Keratinocyte (primary cell): ENCODE measurements at regions not wholly inside any gene's neighbourhood (a gene's known extent, or its start where the extent isn't known, plus 50 kb on each side); places are given as distances from the start of the nearest gene placed in this dataset.

ENCODE experiments used
- DNase-seq: peaks from one replicate; pipeline ENCODE4 v3.0.0-alpha.2; 2011; ENCODE audit warnings: low read depth, missing footprints, low spot score
- FAIRE-seq: peaks from 2 replicates; lab custom pipeline; 2011; peaks lifted over from hg19 to GRCh38; lab: Jason Lieb, UNC
- H2AFZ ChIP-seq: 2 replicates; pipeline ENCODE4 v1.6.0; 2012; ENCODE audit warnings: low read length, control low read depth, inconsistent platforms; ENCODE audit not compliant: control insufficient read depth
- H3K27ac ChIP-seq: 2 replicates; pipeline ENCODE4 v1.5.1; 2011; ENCODE audit warnings: low read length; ENCODE audit not compliant: control insufficient read depth, insufficient read depth
- H3K27me3 ChIP-seq: 3 replicates; pipeline ENCODE4 v1.6.0; 2011; ENCODE audit warnings: low read length; ENCODE audit not compliant: control insufficient read depth, insufficient read depth; ENCODE audit errors: extremely low read depth
- H3K36me3 ChIP-seq, 2 experiments: 2 replicates in 1 of 2; 3 replicates in 1 of 2; pipeline ENCODE4 v1.5.1; 2011; ENCODE audit warnings: low read length in 2 of 2, mild to moderate bottlenecking in 1 of 2; ENCODE audit not compliant: control insufficient read depth in 2 of 2, insufficient read depth in 2 of 2; ENCODE audit errors: extremely low read depth in 1 of 2
- H3K4me1 ChIP-seq: 3 replicates; pipeline ENCODE4 v1.5.1; 2011; ENCODE audit warnings: low read length; ENCODE audit not compliant: control insufficient read depth, insufficient read depth; ENCODE audit errors: extremely low read depth
- H3K4me2 ChIP-seq: 3 replicates; pipeline ENCODE4 v1.6.0; 2011; ENCODE audit warnings: low read depth, low read length; ENCODE audit not compliant: control insufficient read depth, insufficient read depth; ENCODE audit errors: extremely low read depth
- H3K4me3 ChIP-seq, 3 experiments: fragments of 200-600 bp in 1 of 3; sonication (generic) in 1 of 3; 2 replicates in 2 of 3; 3 replicates in 1 of 3; pipeline ENCODE4 v1.5.1; 2011 to 2016; ENCODE audit warnings: low read length in 3 of 3, mild to moderate bottlenecking in 3 of 3, control low read depth in 2 of 3, inconsistent platforms in 1 of 3, low read depth in 1 of 3, mixed read lengths in 1 of 3, mixed run types in 1 of 3, moderate library complexity in 1 of 3; ENCODE audit not compliant: control insufficient read depth in 2 of 3, insufficient read depth in 2 of 3; ENCODE audit errors: extremely low read depth in 1 of 3
- H3K79me2 ChIP-seq: 2 replicates; pipeline ENCODE4 v1.6.0; 2012; ENCODE audit warnings: low read length; ENCODE audit not compliant: control insufficient read depth, insufficient read depth
- H3K9ac ChIP-seq: 3 replicates; pipeline ENCODE4 v1.6.0; 2011; ENCODE audit warnings: low read length; ENCODE audit not compliant: control insufficient read depth, insufficient read depth; ENCODE audit errors: extremely low read depth
- H3K9me1 ChIP-seq: 3 replicates; pipeline ENCODE4 v1.6.0; 2011; ENCODE audit warnings: low read length; ENCODE audit not compliant: control insufficient read depth, insufficient read depth; ENCODE audit errors: extremely low read depth
- H3K9me3 ChIP-seq: 2 replicates; pipeline ENCODE4 v1.5.1; 2012; ENCODE audit warnings: low read depth, low read length; ENCODE audit not compliant: control insufficient read depth
- H4K20me1 ChIP-seq: 3 replicates; pipeline ENCODE4 v1.6.0; 2011; ENCODE audit warnings: low read length; ENCODE audit not compliant: control insufficient read depth, insufficient read depth; ENCODE audit errors: extremely low read depth
- CTCF ChIP-seq, 3 experiments: IDR thresholded peaks in 1 of 3; conservative IDR thresholded peaks in 1 of 3; optimal IDR thresholded peaks in 1 of 3; 2 replicates in 2 of 3; 3 replicates in 1 of 3; pipeline versions ENCODE3 to v1.5.1; 2011; ENCODE audit warnings: low read length in 3 of 3, mild to moderate bottlenecking in 3 of 3, moderate library complexity in 2 of 3, control low read depth in 1 of 3, inconsistent platforms in 1 of 3; ENCODE audit not compliant: insufficient read depth in 2 of 3; ENCODE audit errors: extremely low read depth in 1 of 3
- EZH2 ChIP-seq: IDR thresholded peaks from one replicate; pipeline ENCODE4 v1.6.1; 2012; ENCODE audit warnings: inconsistent platforms, mild to moderate bottlenecking, low read length, moderate library complexity
- dilution Hi-C: fragments of 300-500 bp; cut with MboI; formaldehyde crosslinking; loops from one replicate; pipeline ENCODE4 v1.7.0; 2020; ENCODE audit warnings: low sequenced_read_pairs; ENCODE audit not compliant: extremely low pct_ligation_motif_present

DNA sequence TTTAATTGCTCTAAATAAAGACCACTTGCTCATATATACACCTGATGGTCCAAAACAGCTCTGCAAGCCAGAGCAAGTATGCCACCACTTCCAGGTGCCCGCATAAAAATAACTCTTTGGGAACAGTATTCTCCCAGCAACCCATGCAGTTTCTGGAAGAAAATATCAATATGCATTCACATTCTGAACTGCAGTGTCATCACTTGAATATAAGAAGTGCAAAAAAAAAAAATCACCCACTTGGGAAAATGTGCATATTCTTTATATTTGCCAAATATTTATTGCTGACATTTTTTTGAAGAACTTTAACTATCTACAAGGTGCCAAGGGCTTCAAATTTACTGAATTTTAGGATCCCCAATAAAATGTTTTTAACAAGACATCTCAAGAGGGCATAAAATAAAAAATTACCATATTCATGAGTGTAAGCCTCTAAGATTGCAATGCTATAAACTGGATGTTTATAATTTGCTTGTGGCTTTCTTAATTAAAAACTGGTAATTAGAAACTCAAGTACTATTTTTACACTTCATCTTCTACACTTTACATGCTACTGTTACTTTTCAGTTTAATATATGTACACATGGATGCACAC is 360.6 kb upstream of the HNRNPA3 start:
- no peak overlapping the region for H3K4me3 ChIP-seq
- H3K9me1 ChIP-seq = no peaks in the 10 kb centered on the region
- no peaks in the 10 kb centered on the region for H3K79me2 ChIP-seq
- H3K4me2 ChIP-seq = no peak overlapping the region
- no peaks in the 10 kb centered on the region for H3K9me3 ChIP-seq
- DNase-seq (no peak), FAIRE-seq (no peak)
- dilution Hi-C loops = no loop called here
- H3K4me1 ChIP-seq = no peaks in the 10 kb centered on the region
- H3K27ac ChIP-seq = no peak overlapping the region
- H3K36me3 ChIP-seq = no peaks in the 10 kb centered on the region
- no peaks in the 10 kb centered on the region for H3K27me3 ChIP-seq
- no peaks in the 10 kb centered on the region for H4K20me1 ChIP-seq
- no peak overlapping the region for H2AFZ ChIP-seq
- H3K9ac ChIP-seq = no peak overlapping the region
- TF ChIP-seq EZH2 = no peak
- TF ChIP-seq CTCF (optimal IDR thresholded peaks at IDR 0.05 in 1 of 3, IDR thresholded peaks at IDR 0.05 in 1 of 3, conservative IDR thresholded peaks at IDR 0.05 in 1 of 3; ENCODE audit: extremely low read depth in 1 of 3, insufficient read depth in 2 of 3, low read length in 3 of 3) = no peak

DNA sequence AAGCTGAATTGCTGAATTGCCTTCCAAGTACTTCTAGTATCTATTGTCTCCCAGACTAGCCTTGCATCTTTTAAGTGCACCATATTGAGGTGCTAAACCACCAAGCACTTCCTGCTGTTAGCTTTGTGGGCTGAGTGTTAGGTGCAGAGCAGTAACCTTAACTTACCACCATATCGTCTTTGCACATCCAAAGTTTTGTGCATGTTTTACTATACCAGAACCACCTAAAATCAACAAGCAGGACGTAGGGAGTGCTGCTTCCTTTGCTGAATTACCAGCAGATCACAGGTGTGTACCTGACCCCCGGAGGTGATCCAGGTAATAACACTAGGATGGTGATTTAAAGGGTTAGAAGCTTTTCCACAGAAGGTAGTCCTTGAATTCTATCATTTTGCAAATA is 359.9 kb upstream of the HNRNPA3 start:
- Histone ChIP-seq H3K9ac (no peak overlapping the region), H3K4me3 (no peak overlapping the region), H3K27ac (no peak overlapping the region), H3K4me1 (no peaks in the 10 kb centered on the region), H3K27me3 (no peaks in the 10 kb centered on the region), H3K4me2 (no peak overlapping the region), H3K79me2 (no peaks in the 10 kb centered on the region), H3K36me3 (no peaks in the 10 kb centered on the region), H2AFZ (no peak overlapping the region), H4K20me1 (no peaks in the 10 kb centered on the region), H3K9me3 (no peaks in the 10 kb centered on the region), H3K9me1 (no peaks in the 10 kb centered on the region)
- dilution Hi-C loops = no loop called here
- no peak for FAIRE-seq
- TF ChIP-seq CTCF (optimal IDR thresholded peaks at IDR 0.05 in 1 of 3, IDR thresholded peaks at IDR 0.05 in 1 of 3, conservative IDR thresholded peaks at IDR 0.05 in 1 of 3; ENCODE audit: extremely low read depth in 1 of 3, insufficient read depth in 2 of 3, low read length in 3 of 3) (no peak), EZH2 (no peak)
- DNase-seq = no peak
